MM.1S (cell line): ENCODE measurements at regions not wholly inside any gene's neighbourhood (a gene's known extent, or its start where the extent isn't known, plus 50 kb on each side); places are given as distances from the start of the nearest gene placed in this dataset.

Experiments used
- DNase-seq: peaks from one replicate; pipeline ENCODE4 v3.0.0-alpha.2; 2015
- H2AFZ ChIP-seq: fragments of 300-600 bp; sonication (generic); 2 replicates; pipeline ENCODE4 v1.6.0; 2016; ENCODE audit warnings: antibody characterized with exemption, low read length
- H3F3A ChIP-seq: fragments of 300-600 bp; sonication (generic); 2 replicates; pipeline ENCODE4 v1.6.1; 2016; ENCODE audit warnings: mild to moderate bottlenecking, antibody characterized with exemption, low read length, moderate library complexity, mixed read lengths; ENCODE audit not compliant: insufficient read depth
- H3K27ac ChIP-seq: fragments of 300-600 bp; sonication (generic); 2 replicates; pipeline ENCODE4 v1.5.1; 2016; ENCODE audit warnings: mild to moderate bottlenecking, low read length
- H3K27me3 ChIP-seq: fragments of 300-600 bp; sonication (generic); replicated peaks from 2 replicates; pipeline ENCODE4 v1.6.0; 2016; ENCODE audit warnings: low read length; ENCODE audit not compliant: insufficient read depth
- H3K36me3 ChIP-seq: fragments of 300-600 bp; sonication (generic); replicated peaks from 2 replicates; pipeline ENCODE4 v1.6.1; 2016; ENCODE audit warnings: mild to moderate bottlenecking, low read length, mixed read lengths; ENCODE audit not compliant: insufficient read depth
- H3K4me1 ChIP-seq: fragments of 300-600 bp; sonication (generic); 2 replicates; pipeline ENCODE4 v1.6.1; 2016; ENCODE audit warnings: low read length, mixed read lengths
- H3K4me2 ChIP-seq: fragments of 300-600 bp; sonication (generic); 2 replicates; pipeline ENCODE4 v1.6.0; 2016; ENCODE audit warnings: low read depth, low read length
- H3K4me3 ChIP-seq: fragments of 300-600 bp; sonication (generic); 2 replicates; pipeline ENCODE4 v1.5.1; 2016; ENCODE audit warnings: low read length, mixed read lengths
- H3K79me2 ChIP-seq: fragments of 300-600 bp; sonication (generic); 2 replicates; pipeline ENCODE4 v1.6.1; 2016; ENCODE audit warnings: mixed run types, low read length, mixed read lengths
- H3K9ac ChIP-seq: fragments of 300-600 bp; sonication (generic); 2 replicates; pipeline ENCODE4 v1.6.1; 2016; ENCODE audit warnings: low read length, mixed read lengths
- H3K9me2 ChIP-seq: fragments of 300-600 bp; sonication (generic); replicated peaks from 2 replicates; pipeline ENCODE4 v1.6.1; 2016; ENCODE audit warnings: mild to moderate bottlenecking, low read length, mixed read lengths; ENCODE audit not compliant: insufficient read depth
- H3K9me3 ChIP-seq: fragments of 300-600 bp; sonication (generic); replicated peaks from 2 replicates; pipeline ENCODE4 v1.6.1; 2016; ENCODE audit warnings: mild to moderate bottlenecking, low read length, mixed read lengths; ENCODE audit not compliant: insufficient read depth
- H4K20me1 ChIP-seq: fragments of 300-600 bp; sonication (generic); 2 replicates; pipeline ENCODE4 v1.6.1; 2016; ENCODE audit warnings: mild to moderate bottlenecking, low read length, moderate library complexity, mixed read lengths; ENCODE audit not compliant: insufficient read depth
- CTCF ChIP-seq: fragments of 300-600 bp; sonication (generic); IDR thresholded peaks from 2 replicates; pipeline ENCODE4 v1.5.1; 2016; ENCODE audit warnings: antibody characterized with exemption, low read length, mixed read lengths
- EZH2 ChIP-seq: fragments of 300-600 bp; sonication (generic); optimal IDR thresholded peaks from 2 replicates; pipeline ENCODE3; 2017; ENCODE audit warnings: low read depth, mild to moderate bottlenecking, antibody characterized with exemption, low read length, mixed read lengths
- EZH2phosphoT487 ChIP-seq: fragments of 300-600 bp; sonication (generic); IDR thresholded peaks from 2 replicates; pipeline ENCODE4 v1.6.1; 2018; ENCODE audit warnings: antibody characterized with exemption, low read length

GRCh38 chr6:169944415-169944814, 193.0 kb downstream of the ERMARD start:
- Histone ChIP-seq H3K9me2 (no peaks in the 10 kb centered on the region), H3K4me1 (no peaks in the 10 kb centered on the region), H3K4me3 (no peak overlapping the region), H3K27ac (no peak overlapping the region), H3K4me2 (no peak overlapping the region), H2AFZ (no peak overlapping the region), H3K36me3 (no peaks in the 10 kb centered on the region), H3K79me2 (no peaks in the 10 kb centered on the region), H3K9ac (no peak overlapping the region), H4K20me1 (no peaks in the 10 kb centered on the region), H3K9me3 (no peaks in the 10 kb centered on the region), H3K27me3 (no peaks in the 10 kb centered on the region), H3F3A (no peaks in the 10 kb centered on the region)
- no peak for DNase-seq
- TF ChIP-seq EZH2phosphoT487 (no peak), EZH2 (no peak), CTCF (no peak)

- Histone ChIP-seq H3K27ac (no peak overlapping the region), H3K9me2 (no peaks in the 10 kb centered on the region), H4K20me1 (no peaks in the 10 kb centered on the region), H3K4me1 (no peaks in the 10 kb centered on the region), H3K79me2 (no peaks in the 10 kb centered on the region), H3K4me3 (no peak overlapping the region), H3K36me3 (no peaks in the 10 kb centered on the region), H2AFZ (no peak overlapping the region), H3K27me3 (no peaks in the 10 kb centered on the region), H3F3A (no peaks in the 10 kb centered on the region), H3K4me2 (no peak overlapping the region), H3K9me3 (no peaks in the 10 kb centered on the region), H3K9ac (no peak overlapping the region)
- DNase-seq = no peak
- no peak for TF ChIP-seq CTCF
- no peak for TF ChIP-seq EZH2
- no peak for TF ChIP-seq EZH2phosphoT487
These were observed 192.6 kb downstream of the ERMARD start for GRCh38 chr6:169944061-169944337.

GRCh38 chr6:169943241-169944060, 192.0 kb downstream of the ERMARD start:
- Histone ChIP-seq H3K9me2 (no peaks in the 10 kb centered on the region), H3K36me3 (no peaks in the 10 kb centered on the region), H3K9me3 (no peaks in the 10 kb centered on the region), H3F3A (no peaks in the 10 kb centered on the region), H3K27ac (no peak overlapping the region), H4K20me1 (no peaks in the 10 kb centered on the region), H3K79me2 (no peaks in the 10 kb centered on the region), H2AFZ (no peak overlapping the region), H3K4me3 (no peak overlapping the region), H3K9ac (no peak overlapping the region), H3K4me2 (no peak overlapping the region), H3K27me3 (no peaks in the 10 kb centered on the region), H3K4me1 (no peaks in the 10 kb centered on the region)
- no peak for TF ChIP-seq EZH2
- TF ChIP-seq CTCF = no peak
- TF ChIP-seq EZH2phosphoT487 = no peak
- no peak for DNase-seq
